Ammon's horn (tissue), 1 donor: ENCODE measurements at regions not wholly inside any gene's neighbourhood (a gene's known extent, or its start where the extent isn't known, plus 50 kb on each side); places are given as distances from the start of the nearest gene placed in this dataset.
"Not testable (repeated sequence)": the region's sequence is repeated elsewhere in the genome, so short reads cannot be mapped to it uniquely, and the experiment has no call there.

Experiments used
- DNase-seq: peaks from one replicate; pipeline ENCODE4 v3.0.0-alpha.2; 2016; ENCODE audit warnings: low spot score

GRCh38 chr15:31598620-31599019 lies 272.0 kb downstream of the KLF13 start:
- DNase-seq: no peak

GRCh38 chr15:31605467-31605931 lies 278.9 kb downstream of the KLF13 start:
- DNase-seq: peak; percentile 27

DNA sequence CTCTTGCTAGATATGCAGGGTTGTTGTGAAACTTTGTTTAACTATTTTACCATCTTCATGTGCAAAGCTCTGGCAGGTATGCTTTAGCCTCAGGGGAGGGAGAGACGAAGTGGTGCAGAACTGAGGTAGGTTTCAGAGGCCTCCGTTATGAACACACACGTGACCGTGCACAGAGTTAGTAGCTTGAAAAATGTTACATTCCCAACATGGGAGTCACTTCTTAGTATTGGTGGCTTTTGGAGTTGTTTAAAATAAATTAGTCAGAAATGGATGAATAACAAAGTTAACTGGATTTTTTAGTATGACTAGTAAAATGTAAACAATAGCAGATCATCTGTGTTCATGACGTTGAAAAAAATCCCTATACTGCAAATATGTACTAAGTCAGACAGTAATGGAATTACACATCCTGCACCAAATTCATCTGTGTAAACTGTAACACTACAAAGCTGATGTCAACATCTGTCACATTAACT lies 279.6 kb downstream of the KLF13 start:
- DNase-seq: no peak

GRCh38 chr15:31606931-31607497 lies 280.4 kb downstream of the KLF13 start:
- DNase-seq: no peak

- DNase-seq: no peak
Measured at GRCh38 chr15:31607656-31608055, 281.0 kb downstream of the KLF13 start.

GRCh38 chr15:31609258-31609681 lies 282.6 kb downstream of the KLF13 start:
- DNase-seq: no peak

DNA sequence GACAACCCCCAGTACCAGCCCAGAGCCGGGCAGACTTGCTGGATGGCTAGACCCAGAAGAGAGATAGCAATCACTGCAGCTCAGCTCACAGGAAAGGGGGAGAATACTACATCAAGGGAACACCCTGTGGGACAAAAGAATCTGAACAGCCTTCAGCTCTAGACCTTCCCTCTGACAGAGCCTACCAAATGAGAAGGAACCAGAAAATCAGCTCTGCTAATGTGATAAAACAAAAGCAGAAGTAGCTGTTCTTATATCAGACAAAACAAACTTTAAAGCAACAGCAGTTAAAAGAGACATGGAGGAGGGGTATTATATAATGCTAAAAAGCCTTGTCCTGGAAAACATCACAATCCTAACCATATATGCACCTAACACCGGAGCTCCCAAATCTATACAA lies 283.3 kb downstream of the KLF13 start:
- DNase-seq: no peak

- no peak for DNase-seq
Measured at GRCh38 chr15:31615643-31616415, 289.2 kb downstream of the KLF13 start.

DNA sequence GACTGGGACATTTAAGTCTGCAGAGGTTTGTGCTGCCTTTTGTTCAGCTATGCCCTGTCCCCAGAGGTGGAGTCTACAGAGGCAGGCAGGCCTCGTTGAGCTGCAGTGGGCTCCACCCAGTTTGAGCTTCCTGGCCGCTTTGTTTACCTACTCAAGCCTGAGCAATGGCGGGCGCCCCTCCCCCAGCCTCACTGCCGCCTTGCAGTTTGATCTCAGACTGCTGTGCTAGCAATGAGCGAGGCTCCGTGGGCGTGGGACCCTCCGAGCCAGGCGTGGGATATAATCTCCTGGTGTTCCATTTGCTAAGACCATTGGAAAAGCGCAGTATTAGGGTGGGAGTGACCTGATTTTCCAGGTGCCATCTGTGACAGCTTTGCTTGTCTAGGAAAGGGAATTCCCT lies 296.7 kb downstream of the KLF13 start:
- not testable (repeated sequence) for DNase-seq

DNA sequence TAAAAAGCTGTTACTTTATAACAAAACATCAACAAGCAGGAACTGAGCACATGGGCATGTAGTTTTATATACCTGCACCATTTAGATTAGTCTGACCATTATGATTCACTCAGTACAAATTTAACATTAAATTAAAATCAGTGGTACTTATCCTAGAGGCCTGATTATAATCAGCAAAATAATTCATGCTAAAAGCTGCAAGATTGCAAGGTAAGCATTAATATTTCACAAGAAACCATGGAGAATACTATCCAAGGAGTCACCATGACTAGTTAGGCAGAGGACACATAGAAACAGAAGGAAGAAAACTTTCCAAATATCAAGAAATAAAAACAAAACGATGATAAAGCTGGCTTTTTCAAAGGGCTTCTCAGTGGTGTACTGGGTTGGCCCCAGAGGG lies 297.5 kb downstream of the KLF13 start:
- DNase-seq: not testable (repeated sequence)

GRCh38 chr15:31635715-31636114 lies 309.1 kb downstream of the KLF13 start:
- DNase-seq: not testable (repeated sequence)

- not testable (repeated sequence) for DNase-seq
Measured at GRCh38 chr15:31636911-31637310, 310.3 kb downstream of the KLF13 start.

GRCh38 chr15:31643955-31644354 lies 317.3 kb downstream of the KLF13 start:
- not testable (repeated sequence) for DNase-seq

GRCh38 chr15:31644761-31645160 lies 318.1 kb downstream of the KLF13 start:
- DNase-seq: not testable (repeated sequence)

DNA sequence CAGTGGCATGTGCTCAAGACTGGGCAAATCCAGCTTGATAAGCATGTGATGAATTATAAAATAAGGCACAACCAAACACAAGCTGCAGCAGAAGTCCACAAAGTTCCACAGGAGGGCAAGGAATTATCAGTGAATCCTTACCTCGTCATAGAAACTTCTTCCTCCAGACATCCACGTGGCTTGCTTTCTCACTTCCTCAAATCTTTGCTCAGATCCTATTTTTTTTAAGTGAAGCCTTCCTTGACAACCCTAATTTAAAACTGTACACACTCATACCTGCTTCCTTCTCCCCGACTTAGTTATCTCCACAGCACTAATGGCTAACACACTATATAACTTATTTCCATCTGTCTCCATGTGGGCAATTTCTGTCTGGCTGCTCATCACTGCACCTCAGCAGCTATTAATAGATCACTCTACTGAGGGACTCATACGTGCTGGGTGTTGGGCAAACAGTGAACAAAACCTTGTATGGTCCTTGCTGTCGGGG lies 320.7 kb downstream of the KLF13 start:
- DNase-seq: not testable (repeated sequence)

DNA sequence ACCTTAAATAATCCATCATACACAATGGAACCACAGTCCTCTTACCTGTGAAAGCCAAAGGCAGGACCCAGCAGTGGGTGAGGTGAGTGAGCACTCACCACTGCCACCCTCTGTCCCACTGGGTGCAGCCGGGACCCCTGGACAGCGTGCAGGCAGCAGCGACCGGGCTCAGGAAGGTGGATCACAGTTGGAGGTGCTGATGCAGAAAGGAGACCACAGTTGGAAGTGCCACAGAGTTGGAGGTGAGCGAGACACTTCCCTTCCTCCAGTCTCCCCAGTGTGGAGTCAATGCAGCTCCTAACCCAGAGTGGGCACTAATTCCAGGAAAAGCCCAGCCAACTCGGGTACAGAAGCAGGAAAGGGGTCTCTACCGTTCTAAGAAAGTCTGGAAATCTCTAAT lies 323.0 kb downstream of the KLF13 start:
- not testable (repeated sequence) for DNase-seq

- not testable (repeated sequence) for DNase-seq
Measured at GRCh38 chr15:31650055-31650701, 323.5 kb downstream of the KLF13 start.

DNA sequence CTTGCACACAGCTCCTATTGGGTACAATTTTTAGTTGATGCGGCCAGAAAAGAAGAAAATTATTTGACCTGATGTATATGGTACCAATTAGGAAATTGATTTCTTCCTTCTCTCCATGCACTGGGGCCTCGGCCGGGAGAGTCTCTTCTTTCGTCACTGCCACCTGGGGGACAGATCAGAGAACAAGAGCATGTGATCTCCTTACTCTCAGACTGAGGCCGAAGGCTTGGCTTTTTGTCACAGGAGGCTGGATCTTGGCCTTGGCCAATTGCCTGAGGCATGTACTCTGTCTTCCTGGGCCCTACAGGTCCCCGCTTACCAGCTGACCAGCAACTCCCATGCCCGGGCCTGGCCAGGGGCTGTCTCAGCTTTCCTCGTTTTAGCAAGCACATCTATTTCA lies 330.3 kb downstream of the KLF13 start:
- DNase-seq: not testable (repeated sequence)

DNA sequence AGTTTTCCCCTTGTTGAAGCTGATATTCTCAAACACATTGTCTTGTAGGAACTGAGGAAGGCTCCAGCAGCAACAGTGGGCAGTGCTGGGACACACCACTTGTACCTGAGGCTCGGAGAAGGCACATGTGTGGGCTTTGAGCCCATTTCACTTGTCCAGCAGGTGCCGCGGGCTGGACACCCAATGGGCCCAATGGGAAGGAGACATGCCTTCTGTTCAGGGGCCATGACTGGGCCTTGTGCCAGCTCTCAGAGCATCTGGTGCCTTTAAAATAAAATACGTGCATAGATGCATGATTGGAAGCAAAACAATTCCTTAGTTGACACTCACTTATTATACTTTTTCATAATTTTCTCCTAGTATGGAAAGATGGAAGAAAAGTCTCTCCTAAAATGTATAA lies 334.2 kb downstream of the KLF13 start:
- no peak for DNase-seq

DNA sequence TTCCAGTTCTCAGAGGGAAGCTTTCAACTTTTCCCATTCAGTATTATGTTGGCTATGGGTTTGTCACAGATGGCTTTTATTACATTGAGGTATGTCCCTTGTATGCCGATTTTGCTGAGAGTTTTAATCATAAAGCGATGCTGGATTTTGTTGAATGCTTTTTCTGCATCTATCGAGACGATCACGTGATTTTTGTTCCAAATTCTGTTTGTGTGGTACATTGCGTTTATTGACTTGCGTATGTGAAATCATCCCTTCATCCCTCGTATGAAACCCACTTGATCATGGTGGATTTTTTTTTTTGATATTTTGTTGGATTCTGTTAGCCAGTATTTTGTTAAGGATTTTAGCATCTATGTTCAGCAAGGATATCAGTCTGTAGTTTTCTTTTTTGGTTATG lies 339.1 kb downstream of the KLF13 start:
- DNase-seq: not testable (repeated sequence)

DNA sequence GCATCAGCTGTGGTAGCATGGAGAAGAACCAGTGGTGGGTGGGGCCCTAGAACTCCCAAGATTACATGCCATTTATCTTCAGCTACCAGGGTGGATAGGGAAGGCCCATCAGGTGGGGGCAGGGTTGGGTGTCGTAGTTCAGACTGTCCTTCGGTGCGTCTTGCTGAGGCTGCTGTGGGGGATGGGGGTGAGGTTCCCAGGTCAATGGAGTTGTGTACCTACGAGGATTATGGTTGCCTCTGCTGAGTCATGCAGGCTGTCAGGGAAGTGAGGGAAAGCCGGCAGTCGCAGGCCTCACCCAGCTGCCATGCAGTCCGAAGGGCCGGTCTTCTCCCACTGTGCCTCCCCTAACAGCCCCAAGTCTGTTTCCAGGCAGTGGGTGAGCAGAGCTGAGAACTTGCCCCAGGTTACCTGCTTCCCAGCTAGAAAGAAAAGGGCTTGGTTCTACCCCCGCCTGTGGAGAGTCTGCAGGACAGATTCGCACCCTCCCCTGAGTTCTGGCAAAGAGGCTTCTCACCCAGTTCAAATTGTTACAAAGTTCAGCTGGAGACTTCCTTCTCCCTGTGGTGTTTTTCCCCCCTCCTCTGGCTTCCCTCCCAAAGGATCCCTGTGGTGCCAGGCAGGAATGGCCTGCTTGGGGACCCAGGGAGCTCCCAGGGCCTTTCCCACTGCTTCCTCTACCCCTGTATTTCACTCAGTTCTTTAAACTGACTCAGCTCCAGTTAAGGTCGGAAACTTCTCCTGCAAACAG lies 342.7 kb downstream of the KLF13 start:
- not testable (repeated sequence) for DNase-seq

- not testable (repeated sequence) for DNase-seq
Measured at GRCh38 chr15:31673263-31673662, 346.6 kb downstream of the KLF13 start.
